ENCODE measurements at regions not wholly inside any gene's neighbourhood (a gene's known extent, or its start where the extent isn't known, plus 50 kb on each side); places are given as distances from the start of the nearest gene placed in this dataset.

DNA sequence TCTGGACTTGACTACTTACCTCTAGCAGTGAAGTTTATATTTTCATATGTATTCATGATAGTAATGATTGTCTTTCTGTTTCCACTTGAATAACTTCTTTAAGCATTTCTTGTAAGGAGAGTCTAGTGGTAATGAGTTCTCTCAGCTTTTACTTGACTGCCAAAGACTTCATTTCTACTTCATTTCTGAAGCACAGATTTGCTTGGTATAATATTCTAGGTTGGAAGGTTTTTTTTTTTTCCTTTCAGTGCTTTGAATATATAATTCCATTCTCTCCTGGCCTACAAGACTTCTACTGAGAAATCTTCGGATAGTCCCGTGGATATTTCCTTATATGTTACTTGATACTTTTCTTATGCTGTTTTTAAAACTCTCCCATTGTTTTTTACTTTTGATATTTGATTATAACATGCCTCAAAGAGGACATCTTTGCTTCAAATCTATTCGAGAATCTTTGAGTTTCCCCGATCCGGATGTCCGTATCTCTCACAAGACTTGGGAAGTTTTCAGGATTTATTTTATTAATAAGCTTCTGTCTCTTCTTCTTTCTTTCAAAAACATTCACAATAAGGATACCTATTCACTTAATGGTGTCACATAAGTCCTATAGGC is 1560.0 kb downstream of the PCDH9 start:
- Mint-ChIP-seq H3K27me3 (ENCODE audit: low read depth, unreplicated experiment) (no peaks in the 10 kb centered on the region), H3K36me3 (ENCODE audit: low read depth, unreplicated experiment) (no peaks in the 10 kb centered on the region), H3K27ac (ENCODE audit: unreplicated experiment) (no peak overlapping the region), H3K4me3 (ENCODE audit: unreplicated experiment) (no peak overlapping the region), H3K9me3 (ENCODE audit: unreplicated experiment) (peaks cover 9% of the 10 kb centered on the region), H3K4me1 (ENCODE audit: low read depth, unreplicated experiment) (no peaks in the 10 kb centered on the region)
- no peak overlapping the region for H2AFZ ChIP-seq (ENCODE audit: low read depth, low read length)
- no peak for TF ChIP-seq EZH2 (IDR thresholded peaks at IDR 0.05; ENCODE audit: insufficient read depth, low read length)
- TF ChIP-seq, protein P1, sequence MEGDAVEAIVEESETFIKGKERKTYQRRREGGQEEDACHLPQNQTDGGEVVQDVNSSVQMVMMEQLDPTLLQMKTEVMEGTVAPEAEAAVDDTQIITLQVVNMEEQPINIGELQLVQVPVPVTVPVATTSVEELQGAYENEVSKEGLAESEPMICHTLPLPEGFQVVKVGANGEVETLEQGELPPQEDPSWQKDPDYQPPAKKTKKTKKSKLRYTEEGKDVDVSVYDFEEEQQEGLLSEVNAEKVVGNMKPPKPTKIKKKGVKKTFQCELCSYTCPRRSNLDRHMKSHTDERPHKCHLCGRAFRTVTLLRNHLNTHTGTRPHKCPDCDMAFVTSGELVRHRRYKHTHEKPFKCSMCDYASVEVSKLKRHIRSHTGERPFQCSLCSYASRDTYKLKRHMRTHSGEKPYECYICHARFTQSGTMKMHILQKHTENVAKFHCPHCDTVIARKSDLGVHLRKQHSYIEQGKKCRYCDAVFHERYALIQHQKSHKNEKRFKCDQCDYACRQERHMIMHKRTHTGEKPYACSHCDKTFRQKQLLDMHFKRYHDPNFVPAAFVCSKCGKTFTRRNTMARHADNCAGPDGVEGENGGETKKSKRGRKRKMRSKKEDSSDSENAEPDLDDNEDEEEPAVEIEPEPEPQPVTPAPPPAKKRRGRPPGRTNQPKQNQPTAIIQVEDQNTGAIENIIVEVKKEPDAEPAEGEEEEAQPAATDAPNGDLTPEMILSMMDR (IDR thresholded peaks at IDR 0.05; ENCODE audit: insufficient read depth, low read depth, low read length), result no peak
- no peak for DNase-seq (ENCODE audit: low read depth)
- H3K36me3 ChIP-seq (ENCODE audit: insufficient read depth, low read length), result no peaks in the 10 kb centered on the region
- no peaks in the 10 kb centered on the region for H3K27me3 ChIP-seq (ENCODE audit: insufficient read depth, low read length)
- no peak overlapping the region for H3K9ac ChIP-seq (ENCODE audit: low read length)
- FAIRE-seq, result no peak
- H4K20me1 ChIP-seq (ENCODE audit: insufficient read depth, low read length), result no peaks in the 10 kb centered on the region
- no peaks in the 10 kb centered on the region for H3K79me2 ChIP-seq (ENCODE audit: insufficient read depth, low read length)
- H3K9me3 ChIP-seq (ENCODE audit: insufficient read depth, low read depth, low read length), result no peaks in the 10 kb centered on the region
- no peaks in the 10 kb centered on the region for H3K4me1 ChIP-seq (ENCODE audit: insufficient read depth, low read length)
- no peak overlapping the region for H3K27ac ChIP-seq (ENCODE audit: low read depth, low read length)
- H3K4me2 ChIP-seq (ENCODE audit: low read length), result no peak overlapping the region
- no peak overlapping the region for H3K4me3 ChIP-seq (ENCODE audit: insufficient read depth, low read depth, low read length)

DNA sequence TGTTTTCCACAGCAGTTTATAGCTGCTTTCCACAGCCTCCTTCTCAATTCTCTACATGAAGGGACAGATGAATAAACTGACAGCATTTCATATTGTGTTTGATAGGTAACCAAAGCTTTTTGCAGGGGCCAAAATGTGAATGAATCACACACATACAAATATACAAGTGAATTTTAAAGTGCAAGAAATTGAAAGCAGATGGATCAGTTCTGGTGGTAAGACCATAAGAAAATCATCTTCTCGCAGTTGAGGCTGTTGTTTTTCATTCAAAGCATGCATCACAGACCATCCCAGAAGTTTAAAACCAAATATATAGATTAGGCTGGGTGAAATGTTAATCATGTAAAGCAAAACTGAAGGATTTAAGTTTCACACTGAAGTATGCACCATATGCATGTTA is 1569.4 kb downstream of the PCDH9 start:
- no peak overlapping the region for H3K27ac ChIP-seq (ENCODE audit: low read depth, low read length)
- H3K4me1 ChIP-seq (ENCODE audit: insufficient read depth, low read length), result no peaks in the 10 kb centered on the region
- no peaks in the 10 kb centered on the region for H4K20me1 ChIP-seq (ENCODE audit: insufficient read depth, low read length)
- Mint-ChIP-seq H3K27me3 (ENCODE audit: low read depth, unreplicated experiment) (no peaks in the 10 kb centered on the region), H3K4me3 (ENCODE audit: unreplicated experiment) (no peak overlapping the region), H3K27ac (ENCODE audit: unreplicated experiment) (no peak overlapping the region), H3K36me3 (ENCODE audit: low read depth, unreplicated experiment) (no peaks in the 10 kb centered on the region), H3K4me1 (ENCODE audit: low read depth, unreplicated experiment) (no peaks in the 10 kb centered on the region), H3K9me3 (ENCODE audit: unreplicated experiment) (peaks cover 2% of the 10 kb centered on the region)
- no peaks in the 10 kb centered on the region for H3K9me3 ChIP-seq (ENCODE audit: insufficient read depth, low read depth, low read length)
- H3K36me3 ChIP-seq (ENCODE audit: insufficient read depth, low read length), result no peaks in the 10 kb centered on the region
- no peak overlapping the region for H3K4me2 ChIP-seq (ENCODE audit: low read length)
- no peaks in the 10 kb centered on the region for H3K27me3 ChIP-seq (ENCODE audit: insufficient read depth, low read length)
- no peak overlapping the region for H3K9ac ChIP-seq (ENCODE audit: low read length)
- H3K79me2 ChIP-seq (ENCODE audit: insufficient read depth, low read length), result no peaks in the 10 kb centered on the region
- no peak overlapping the region for H3K4me3 ChIP-seq (ENCODE audit: insufficient read depth, low read depth, low read length)
- TF ChIP-seq, protein P1 (IDR thresholded peaks at IDR 0.05; ENCODE audit: insufficient read depth, low read depth, low read length), result no peak
- no peak for TF ChIP-seq EZH2 (IDR thresholded peaks at IDR 0.05; ENCODE audit: insufficient read depth, low read length)
- no peak overlapping the region for H2AFZ ChIP-seq (ENCODE audit: low read depth, low read length)
- FAIRE-seq (no peak), DNase-seq (ENCODE audit: low read depth) (no peak)

DNA sequence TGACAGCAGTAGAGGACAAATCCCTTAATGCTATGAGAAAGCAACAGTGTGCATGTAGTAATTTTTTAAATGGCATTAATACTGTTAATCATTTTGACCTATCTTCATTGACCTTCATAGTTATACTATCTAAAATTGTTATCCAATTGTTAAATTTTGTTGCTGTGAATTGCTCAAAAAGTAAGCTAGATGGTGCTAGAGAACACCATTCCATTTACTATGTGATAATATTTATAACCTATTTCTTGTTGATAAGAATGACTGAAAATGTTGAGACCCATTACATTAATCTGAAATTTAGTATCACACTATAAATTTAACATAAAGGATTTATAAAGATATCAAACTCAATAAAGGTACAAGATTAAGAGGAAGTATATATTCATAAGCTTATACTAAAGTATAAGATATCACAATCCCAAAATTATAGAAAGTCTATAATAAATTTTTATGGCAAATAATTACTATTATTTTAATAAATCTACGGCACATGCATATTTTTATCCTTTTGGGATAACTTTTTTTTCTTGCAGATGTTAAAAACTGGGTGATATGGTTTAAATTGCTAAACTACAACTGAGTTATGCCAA is 1573.3 kb downstream of the PCDH9 start:
- no peak overlapping the region for H3K27ac ChIP-seq (ENCODE audit: low read depth, low read length)
- H3K4me2 ChIP-seq (ENCODE audit: low read length), result no peak overlapping the region
- DNase-seq (ENCODE audit: low read depth) (peak; percentile 3), FAIRE-seq (no peak)
- Mint-ChIP-seq H3K4me1 (ENCODE audit: low read depth, unreplicated experiment) (no peaks in the 10 kb centered on the region), H3K27me3 (ENCODE audit: low read depth, unreplicated experiment) (no peaks in the 10 kb centered on the region), H3K36me3 (ENCODE audit: low read depth, unreplicated experiment) (no peaks in the 10 kb centered on the region), H3K4me3 (ENCODE audit: unreplicated experiment) (no peak overlapping the region), H3K9me3 (ENCODE audit: unreplicated experiment) (no peaks in the 10 kb centered on the region), H3K27ac (ENCODE audit: unreplicated experiment) (no peak overlapping the region)
- no peaks in the 10 kb centered on the region for H3K79me2 ChIP-seq (ENCODE audit: insufficient read depth, low read length)
- H2AFZ ChIP-seq (ENCODE audit: low read depth, low read length), result no peak overlapping the region
- H3K4me3 ChIP-seq (ENCODE audit: insufficient read depth, low read depth, low read length), result no peak overlapping the region
- H4K20me1 ChIP-seq (ENCODE audit: insufficient read depth, low read length), result no peaks in the 10 kb centered on the region
- H3K4me1 ChIP-seq (ENCODE audit: insufficient read depth, low read length), result no peaks in the 10 kb centered on the region
- TF ChIP-seq, protein P1 (IDR thresholded peaks at IDR 0.05; ENCODE audit: insufficient read depth, low read depth, low read length), result peak; percentile 40
- no peak for TF ChIP-seq EZH2 (IDR thresholded peaks at IDR 0.05; ENCODE audit: insufficient read depth, low read length)
- H3K36me3 ChIP-seq (ENCODE audit: insufficient read depth, low read length), result no peaks in the 10 kb centered on the region
- H3K9ac ChIP-seq (ENCODE audit: low read length), result no peak overlapping the region
- no peaks in the 10 kb centered on the region for H3K9me3 ChIP-seq (ENCODE audit: insufficient read depth, low read depth, low read length)
- H3K27me3 ChIP-seq (ENCODE audit: insufficient read depth, low read length), result no peaks in the 10 kb centered on the region

Measured in astrocyte (in vitro differentiated cells and primary cell).